ENCODE measurements at regions not wholly inside any gene's neighbourhood (a gene's known extent, or its start where the extent isn't known, plus 50 kb on each side); places are given as distances from the start of the nearest gene placed in this dataset.
A peak's percentile ranks its signal among the peaks of the same experiment; 100 is the strongest.

GRCh38 chr1:229710746-229711145 lies 84.7 kb downstream of the URB2 start:
- H3K27me3 Mint-ChIP-seq (ENCODE audit: insufficient read depth, unreplicated experiment), result no peaks in the 10 kb centered on the region
- Histone ChIP-seq H3K9me3 (peaks cover 13% of the 10 kb centered on the region), H3K36me3 (ENCODE audit: control insufficient read depth, insufficient read depth, low read length) (no peaks in the 10 kb centered on the region), H3K27me3 (replicated peaks; ENCODE audit: control insufficient read depth, insufficient read depth, low read length) (no peaks in the 10 kb centered on the region), H3K4me3 (ENCODE audit: low read depth, low read length) (no peak overlapping the region), H3K4me1 (no peaks in the 10 kb centered on the region)
- ChIA-PET CTCF (interaction anchor here (0.6 kb wide), 2 partner anchors 63 to 77 kb away, joined by 3 to 4 read pairs; no protein-coding TSS in a partner anchor), POLR2A (no interaction called here)
- no peak overlapping the region for H3K27ac Mint-ChIP-seq (ENCODE audit: unreplicated experiment)
- peaks cover 19% of the 10 kb centered on the region for H3K9me3 Mint-ChIP-seq (ENCODE audit: unreplicated experiment)
- BruUV-seq (replicated peaks), result no TSS peak
- no peak for TF ChIP-seq CTCF (IDR thresholded peaks at IDR 0.05; ENCODE audit: insufficient read depth in 1 of 2, low read depth in 1 of 2, low read length in 1 of 2, severe bottlenecking in 1 of 2, unreplicated experiment in 1 of 2)
- H3K36me3 Mint-ChIP-seq (ENCODE audit: insufficient read depth, unreplicated experiment), result no peaks in the 10 kb centered on the region
- intact Hi-C loops (cut with micrococcal nuclease; ENCODE audit: unreplicated experiment), result no loop called here
- H3K4me3 Mint-ChIP-seq (ENCODE audit: unreplicated experiment), result no peak overlapping the region
- H3K4me1 Mint-ChIP-seq (ENCODE audit: low read depth, unreplicated experiment), result no peaks in the 10 kb centered on the region
- no peak for DNase-seq

- CTCF ChIA-PET, result no interaction called here
- no peak overlapping the region for H3K27ac Mint-ChIP-seq (ENCODE audit: unreplicated experiment)
- H3K9me3 ChIP-seq, result no peaks in the 10 kb centered on the region
- no peaks in the 10 kb centered on the region for H3K27me3 ChIP-seq (replicated peaks; ENCODE audit: control insufficient read depth, insufficient read depth, low read length)
- peaks cover 10% of the 10 kb centered on the region; the same call in 1 of the 2 replicates for H3K4me1 ChIP-seq
- H3K4me1 Mint-ChIP-seq (ENCODE audit: low read depth, unreplicated experiment), result no peaks in the 10 kb centered on the region
- no peak overlapping the region for H3K4me3 Mint-ChIP-seq (ENCODE audit: unreplicated experiment)
- H3K36me3 ChIP-seq (ENCODE audit: control insufficient read depth, insufficient read depth, low read length), result no peaks in the 10 kb centered on the region
- H3K27me3 Mint-ChIP-seq (ENCODE audit: insufficient read depth, unreplicated experiment), result no peaks in the 10 kb centered on the region
- intact Hi-C loops (cut with micrococcal nuclease; ENCODE audit: unreplicated experiment), result no loop called here
- peaks cover under 1% of the 10 kb centered on the region for H3K9me3 Mint-ChIP-seq (ENCODE audit: unreplicated experiment)
- H3K36me3 Mint-ChIP-seq (ENCODE audit: insufficient read depth, unreplicated experiment), result no peaks in the 10 kb centered on the region
- POLR2A ChIA-PET, result no interaction called here
- BruUV-seq (replicated peaks), result no TSS peak
- no peak for TF ChIP-seq CTCF (IDR thresholded peaks at IDR 0.05; ENCODE audit: insufficient read depth in 1 of 2, low read depth in 1 of 2, low read length in 1 of 2, severe bottlenecking in 1 of 2, unreplicated experiment in 1 of 2)
- H3K4me3 ChIP-seq (ENCODE audit: low read depth, low read length), result no peak overlapping the region
- no peak for DNase-seq
Observed at GRCh38 chr1:229714306-229714705, 88.3 kb downstream of the URB2 start.

GRCh38 chr1:229714964-229715603 lies 89.0 kb downstream of the URB2 start:
- no peaks in the 10 kb centered on the region for H3K36me3 ChIP-seq (ENCODE audit: control insufficient read depth, insufficient read depth, low read length)
- no peaks in the 10 kb centered on the region for H3K27me3 ChIP-seq (replicated peaks; ENCODE audit: control insufficient read depth, insufficient read depth, low read length)
- H3K4me1 ChIP-seq, result peaks cover 10% of the 10 kb centered on the region; the same call in 1 of the 2 replicates
- no peak for TF ChIP-seq CTCF (IDR thresholded peaks at IDR 0.05; ENCODE audit: insufficient read depth in 1 of 2, low read depth in 1 of 2, low read length in 1 of 2, severe bottlenecking in 1 of 2, unreplicated experiment in 1 of 2)
- POLR2A ChIA-PET, result no interaction called here
- H3K4me3 Mint-ChIP-seq (ENCODE audit: unreplicated experiment), result no peak overlapping the region
- no peaks in the 10 kb centered on the region for H3K27me3 Mint-ChIP-seq (ENCODE audit: insufficient read depth, unreplicated experiment)
- H3K36me3 Mint-ChIP-seq (ENCODE audit: insufficient read depth, unreplicated experiment), result no peaks in the 10 kb centered on the region
- no TSS peak for BruUV-seq (replicated peaks)
- H3K4me3 ChIP-seq (ENCODE audit: low read depth, low read length), result no peak overlapping the region
- H3K27ac Mint-ChIP-seq (ENCODE audit: unreplicated experiment), result no peak overlapping the region
- CTCF ChIA-PET, result no interaction called here
- peak; percentile 32 to 41 for DNase-seq
- H3K9me3 Mint-ChIP-seq (ENCODE audit: unreplicated experiment), result peaks cover 8% of the 10 kb centered on the region
- intact Hi-C loops (cut with micrococcal nuclease; ENCODE audit: unreplicated experiment), result no loop called here
- H3K4me1 Mint-ChIP-seq (ENCODE audit: low read depth, unreplicated experiment), result no peaks in the 10 kb centered on the region
- peaks cover 4% of the 10 kb centered on the region; the same call in 1 of the 2 replicates for H3K9me3 ChIP-seq

Measured in Caco-2 (cell line).